ENCODE measurements at regions not wholly inside any gene's neighbourhood (a gene's known extent, or its start where the extent isn't known, plus 50 kb on each side); places are given as distances from the start of the nearest gene placed in this dataset.
A peak's percentile ranks its signal among the peaks of the same experiment; 100 is the strongest.
"Not testable (repeated sequence)": the region's sequence is repeated elsewhere in the genome, so short reads cannot be mapped to it uniquely, and the experiment has no call there.

DNA sequence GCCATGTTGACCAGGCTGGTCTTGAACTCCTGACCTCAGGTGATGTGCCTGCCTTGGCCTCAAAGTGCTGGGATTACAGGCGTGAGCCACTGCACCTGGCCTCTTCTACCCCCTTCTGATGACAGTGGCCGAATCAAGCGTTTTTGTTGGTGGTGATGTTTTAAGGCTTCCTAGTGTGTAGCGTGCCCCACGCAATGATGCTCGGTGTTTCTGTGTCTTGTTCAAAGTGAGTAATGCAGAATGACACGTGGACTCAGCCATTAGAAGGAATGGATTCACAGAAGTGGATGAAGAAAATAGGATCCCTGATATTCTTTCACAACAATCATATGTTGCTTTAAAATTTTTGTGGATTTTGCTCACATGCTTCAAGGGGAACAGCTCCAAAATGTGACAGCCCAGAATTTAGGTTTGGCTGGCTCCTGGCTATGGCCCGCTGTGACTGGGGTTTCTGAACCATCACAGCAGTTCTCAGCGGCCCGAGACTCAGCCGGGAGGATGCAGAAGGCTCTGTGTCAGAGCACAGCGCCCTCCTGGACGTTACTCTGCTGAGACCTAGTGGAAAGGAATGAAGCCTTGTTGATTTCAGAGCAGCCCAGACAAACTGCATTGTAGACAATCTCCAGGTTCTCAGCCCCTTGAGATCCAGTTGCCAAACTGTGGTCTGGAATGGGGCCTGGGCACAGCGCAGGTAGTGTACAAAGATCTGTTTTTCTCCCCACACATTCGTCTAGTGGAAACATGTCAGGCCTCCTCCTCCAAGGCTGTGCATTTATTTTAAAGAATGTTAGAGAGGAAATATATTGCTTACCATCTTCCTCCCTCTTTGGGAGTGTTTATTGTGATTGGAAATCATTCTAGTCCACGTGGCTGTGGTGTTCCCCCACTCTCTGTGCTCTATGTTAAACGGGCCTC lies 57.6 kb upstream of the TIAM2 start:
- Mint-ChIP-seq H3K9me3 (no peaks in the 10 kb centered on the region), H3K27ac (ENCODE audit: unreplicated experiment) (peak overlapping the region; percentile 81), H3K4me1 (peaks cover 11% of the 10 kb centered on the region), H3K36me3 (ENCODE audit: low read depth) (no peaks in the 10 kb centered on the region), H3K4me3 (no peak overlapping the region), H3K27me3 (ENCODE audit: low read depth) (no peaks in the 10 kb centered on the region)
- DNase-seq (ENCODE audit: low read depth, low spot score) = no peak
- TF ChIP-seq, protein P1, sequence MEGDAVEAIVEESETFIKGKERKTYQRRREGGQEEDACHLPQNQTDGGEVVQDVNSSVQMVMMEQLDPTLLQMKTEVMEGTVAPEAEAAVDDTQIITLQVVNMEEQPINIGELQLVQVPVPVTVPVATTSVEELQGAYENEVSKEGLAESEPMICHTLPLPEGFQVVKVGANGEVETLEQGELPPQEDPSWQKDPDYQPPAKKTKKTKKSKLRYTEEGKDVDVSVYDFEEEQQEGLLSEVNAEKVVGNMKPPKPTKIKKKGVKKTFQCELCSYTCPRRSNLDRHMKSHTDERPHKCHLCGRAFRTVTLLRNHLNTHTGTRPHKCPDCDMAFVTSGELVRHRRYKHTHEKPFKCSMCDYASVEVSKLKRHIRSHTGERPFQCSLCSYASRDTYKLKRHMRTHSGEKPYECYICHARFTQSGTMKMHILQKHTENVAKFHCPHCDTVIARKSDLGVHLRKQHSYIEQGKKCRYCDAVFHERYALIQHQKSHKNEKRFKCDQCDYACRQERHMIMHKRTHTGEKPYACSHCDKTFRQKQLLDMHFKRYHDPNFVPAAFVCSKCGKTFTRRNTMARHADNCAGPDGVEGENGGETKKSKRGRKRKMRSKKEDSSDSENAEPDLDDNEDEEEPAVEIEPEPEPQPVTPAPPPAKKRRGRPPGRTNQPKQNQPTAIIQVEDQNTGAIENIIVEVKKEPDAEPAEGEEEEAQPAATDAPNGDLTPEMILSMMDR (conservative IDR thresholded peaks at IDR 0.05) = no peak

DNA sequence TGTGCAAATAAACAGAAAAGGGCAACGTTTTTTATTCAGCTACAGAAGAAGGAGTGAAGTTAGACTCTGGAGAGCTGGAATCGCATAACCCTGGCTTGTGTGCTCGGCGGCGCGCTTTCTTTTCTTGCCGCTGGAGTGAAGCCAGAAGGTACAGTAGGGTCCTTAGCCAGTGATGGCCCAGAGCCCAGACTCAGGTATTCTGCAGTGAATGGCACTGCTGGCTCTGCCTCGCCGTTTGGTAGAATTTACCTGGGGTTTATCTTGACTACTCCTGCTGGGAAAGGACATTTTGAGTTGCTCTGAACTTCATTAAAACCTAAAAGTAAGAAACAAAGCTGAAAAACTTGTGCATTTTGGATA lies 56.9 kb upstream of the TIAM2 start:
- no peaks in the 10 kb centered on the region for H3K36me3 Mint-ChIP-seq (ENCODE audit: low read depth)
- no peaks in the 10 kb centered on the region for H3K27me3 Mint-ChIP-seq (ENCODE audit: low read depth)
- peaks cover 4% of the 10 kb centered on the region for H3K4me1 Mint-ChIP-seq
- TF ChIP-seq, protein P1 (conservative IDR thresholded peaks at IDR 0.05) = no peak
- no peak overlapping the region for H3K4me3 Mint-ChIP-seq
- H3K9me3 Mint-ChIP-seq = no peaks in the 10 kb centered on the region
- no peak for DNase-seq (ENCODE audit: low read depth, low spot score)
- peak overlapping the region; percentile 27 for H3K27ac Mint-ChIP-seq (ENCODE audit: unreplicated experiment)

DNA sequence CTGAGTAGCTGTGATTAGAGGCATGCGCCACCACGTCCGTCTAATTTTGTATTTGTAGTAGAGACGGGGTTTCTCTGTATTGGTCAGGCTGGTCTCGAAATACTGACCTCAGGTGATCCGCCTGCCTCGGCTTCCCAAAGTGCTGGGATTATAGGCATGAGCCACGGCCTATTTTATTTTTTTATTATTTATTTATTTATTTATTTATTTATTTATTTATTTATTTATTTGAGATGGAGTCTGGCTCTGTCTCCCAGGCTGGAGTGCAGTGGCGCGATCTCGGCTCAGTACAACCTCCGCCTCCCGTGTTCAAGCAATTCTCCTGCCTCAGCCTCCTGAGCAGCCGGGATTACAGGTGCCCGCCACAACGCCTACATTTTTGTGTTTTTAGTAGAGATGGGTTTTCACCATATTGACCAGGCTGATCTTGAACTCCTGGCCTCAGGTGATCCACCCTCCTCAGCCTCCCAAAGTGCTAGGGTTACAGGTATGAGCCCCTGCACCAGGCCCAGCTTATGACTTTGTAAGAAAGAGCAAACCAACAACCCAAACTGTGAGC lies 56.3 kb upstream of the TIAM2 start:
- not testable (repeated sequence) for DNase-seq (ENCODE audit: low read depth, low spot score); H3K27ac Mint-ChIP-seq (ENCODE audit: unreplicated experiment); H3K4me3 Mint-ChIP-seq; H3K9me3 Mint-ChIP-seq; H3K4me1 Mint-ChIP-seq; H3K36me3 Mint-ChIP-seq (ENCODE audit: low read depth); H3K27me3 Mint-ChIP-seq (ENCODE audit: low read depth)

DNA sequence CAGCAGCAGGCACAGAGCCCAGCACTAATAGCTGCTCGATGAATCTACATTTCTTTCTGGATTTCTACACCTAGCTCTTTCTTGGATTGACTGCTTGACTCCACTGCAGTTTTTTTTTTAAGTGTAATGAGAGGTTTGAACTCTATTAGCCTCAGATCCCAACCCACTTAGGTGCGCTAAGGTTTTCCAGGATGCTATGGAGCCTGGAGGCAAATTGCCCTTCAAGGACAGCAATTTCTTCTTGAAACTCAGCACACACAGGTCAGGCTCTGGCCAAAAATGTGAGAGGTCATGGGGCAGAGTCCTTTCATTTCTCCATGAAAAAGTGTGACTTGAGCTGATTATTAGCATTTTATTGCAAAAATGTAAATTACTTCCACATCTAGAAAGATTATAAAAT lies 52.3 kb upstream of the TIAM2 start:
- Mint-ChIP-seq H3K4me1 (no peaks in the 10 kb centered on the region), H3K36me3 (ENCODE audit: low read depth) (peaks cover 11% of the 10 kb centered on the region), H3K27me3 (ENCODE audit: low read depth) (no peaks in the 10 kb centered on the region), H3K9me3 (no peaks in the 10 kb centered on the region), H3K27ac (ENCODE audit: unreplicated experiment) (no peak overlapping the region), H3K4me3 (no peak overlapping the region)
- no peak for DNase-seq (ENCODE audit: low read depth, low spot score)
- TF ChIP-seq, protein P1 (conservative IDR thresholded peaks at IDR 0.05) = no peak

DNA sequence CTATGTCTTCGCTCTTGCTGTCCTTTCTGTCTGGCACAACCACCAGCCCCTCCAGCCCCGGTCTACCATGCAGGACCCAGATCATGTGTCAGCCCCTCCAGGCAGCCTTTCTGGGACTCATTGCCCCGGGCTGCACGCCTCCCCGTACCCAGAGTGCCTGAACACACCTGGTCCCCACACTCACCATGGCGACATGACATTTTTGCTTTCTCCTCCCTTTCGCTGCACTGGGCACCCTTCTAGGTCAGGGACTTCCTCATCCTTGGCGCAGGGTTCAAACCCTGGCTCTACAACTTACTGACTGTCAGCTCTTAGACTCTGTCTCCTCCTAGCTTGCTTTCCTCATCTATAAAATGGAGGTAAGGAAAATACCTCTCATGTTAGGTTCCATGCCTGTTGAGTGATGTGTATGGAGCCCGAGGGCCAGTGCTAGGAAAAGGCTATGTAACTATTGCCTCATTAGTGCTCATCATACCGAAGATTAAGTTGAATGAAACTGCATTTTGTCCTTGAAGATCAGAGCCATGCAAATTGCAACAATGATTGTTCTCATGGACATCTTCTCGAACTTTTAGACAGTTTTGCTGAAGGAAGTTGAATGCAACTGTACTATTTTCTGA lies 49.7 kb upstream of the TIAM2 start:
- Mint-ChIP-seq H3K9me3 (peaks cover 7% of the 10 kb centered on the region), H3K27me3 (ENCODE audit: low read depth) (no peaks in the 10 kb centered on the region), H3K4me3 (no peak overlapping the region), H3K4me1 (no peaks in the 10 kb centered on the region), H3K36me3 (ENCODE audit: low read depth) (peaks cover 22% of the 10 kb centered on the region), H3K27ac (ENCODE audit: unreplicated experiment) (no peak overlapping the region)
- TF ChIP-seq, protein P1 (conservative IDR thresholded peaks at IDR 0.05) = no peak
- DNase-seq (ENCODE audit: low read depth, low spot score) = no peak

Data from neural crest cell (in vitro differentiated cells).